ACC112 (cell line): ENCODE measurements at regions not wholly inside any gene's neighbourhood (a gene's known extent, or its start where the extent isn't known, plus 50 kb on each side); places are given as distances from the start of the nearest gene placed in this dataset.

Experiments used
- H2AFZ ChIP-seq: fragments of 200-600 bp; sonication (generic); one replicate; pipeline ENCODE4 v1.6.0; 2017; ENCODE audit warnings: antibody characterized with exemption, low read length; ENCODE audit not compliant: unreplicated experiment
- H3K27ac ChIP-seq: fragments of 200-600 bp; sonication (generic); 2 replicates; pipeline ENCODE4 v1.5.1; 2014; ENCODE audit warnings: low read depth, mild to moderate bottlenecking, antibody characterized with exemption, low read length, moderate library complexity
- H3K27me3 ChIP-seq: fragments of 200-600 bp; sonication (generic); 2 replicates; pipeline ENCODE4 v1.6.1; 2014; ENCODE audit warnings: mild to moderate bottlenecking, antibody characterized with exemption, low read length, moderate library complexity, mixed read lengths; ENCODE audit not compliant: insufficient read depth
- H3K36me3 ChIP-seq: fragments of 200-600 bp; sonication (generic); 2 replicates; pipeline ENCODE4 v1.6.1; 2016; ENCODE audit warnings: mild to moderate bottlenecking, antibody characterized with exemption, low read length, moderate library complexity, mixed read lengths; ENCODE audit not compliant: insufficient read depth
- H3K4me1 ChIP-seq: fragments of 200-600 bp; sonication (generic); one replicate; pipeline ENCODE4 v1.6.1; 2016; ENCODE audit warnings: low read length, mixed read lengths; ENCODE audit not compliant: insufficient read depth, unreplicated experiment, control insufficient read depth
- H3K4me3 ChIP-seq: fragments of 200-600 bp; sonication (generic); 2 replicates; pipeline ENCODE4 v1.5.1; 2014; ENCODE audit warnings: mild to moderate bottlenecking, low read depth, low read length
- H3K79me2 ChIP-seq: fragments of 200-600 bp; sonication (generic); one replicate; pipeline ENCODE4 v1.6.0; 2016; ENCODE audit warnings: low read length; ENCODE audit not compliant: control insufficient read depth, unreplicated experiment, insufficient read depth

DNA sequence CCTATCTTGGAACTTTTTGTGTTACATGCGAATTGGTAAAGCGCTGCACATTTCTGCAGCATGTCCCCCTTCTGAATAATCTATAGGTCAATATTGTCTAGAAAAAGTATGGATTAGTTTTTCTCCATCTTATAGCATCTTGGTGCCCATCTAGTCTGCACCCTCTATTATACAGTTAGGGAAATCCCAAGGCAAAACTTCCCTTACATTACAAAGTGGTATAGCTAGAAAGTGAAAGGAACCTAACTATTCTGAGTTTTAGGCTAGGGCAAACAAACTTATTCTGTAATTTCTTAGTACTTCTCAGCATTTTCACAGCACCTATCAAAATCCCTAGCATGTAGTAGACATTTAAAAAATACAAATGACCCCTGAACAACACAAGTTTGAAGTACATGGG is 133.5 kb upstream of the CCDC28A start:
- H3K4me1 ChIP-seq: peaks cover 7% of the 10 kb centered on the region
- no peak overlapping the region for H2AFZ ChIP-seq
- no peaks in the 10 kb centered on the region for H3K27me3 ChIP-seq
- no peaks in the 10 kb centered on the region for H3K36me3 ChIP-seq
- H3K4me3 ChIP-seq: no peak overlapping the region
- H3K27ac ChIP-seq: no peak overlapping the region
- H3K79me2 ChIP-seq: peaks cover 6% of the 10 kb centered on the region

DNA sequence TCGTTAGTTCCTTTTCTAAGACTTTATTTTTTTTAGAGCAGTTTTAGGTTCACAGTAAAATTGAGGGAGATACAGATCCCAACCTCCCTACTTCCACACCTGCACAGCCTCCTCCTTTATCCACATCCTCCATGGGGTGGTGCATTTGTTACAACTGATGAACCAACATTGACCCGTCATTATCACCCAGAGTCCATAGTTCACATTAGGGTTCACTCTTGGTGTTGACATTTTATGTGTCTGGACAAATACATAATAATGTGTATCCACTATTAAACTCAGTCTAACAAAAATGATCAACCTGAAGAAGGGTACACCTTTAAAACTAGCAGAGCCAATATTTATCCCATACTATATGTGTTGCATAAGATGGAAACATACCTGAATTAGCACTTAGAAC is 130.4 kb upstream of the CCDC28A start:
- H3K4me3 ChIP-seq: no peak overlapping the region
- peaks cover 4% of the 10 kb centered on the region for H3K79me2 ChIP-seq
- H3K36me3 ChIP-seq: no peaks in the 10 kb centered on the region
- peaks cover 18% of the 10 kb centered on the region for H3K4me1 ChIP-seq
- no peak overlapping the region for H3K27ac ChIP-seq
- no peak overlapping the region for H2AFZ ChIP-seq
- no peaks in the 10 kb centered on the region for H3K27me3 ChIP-seq

DNA sequence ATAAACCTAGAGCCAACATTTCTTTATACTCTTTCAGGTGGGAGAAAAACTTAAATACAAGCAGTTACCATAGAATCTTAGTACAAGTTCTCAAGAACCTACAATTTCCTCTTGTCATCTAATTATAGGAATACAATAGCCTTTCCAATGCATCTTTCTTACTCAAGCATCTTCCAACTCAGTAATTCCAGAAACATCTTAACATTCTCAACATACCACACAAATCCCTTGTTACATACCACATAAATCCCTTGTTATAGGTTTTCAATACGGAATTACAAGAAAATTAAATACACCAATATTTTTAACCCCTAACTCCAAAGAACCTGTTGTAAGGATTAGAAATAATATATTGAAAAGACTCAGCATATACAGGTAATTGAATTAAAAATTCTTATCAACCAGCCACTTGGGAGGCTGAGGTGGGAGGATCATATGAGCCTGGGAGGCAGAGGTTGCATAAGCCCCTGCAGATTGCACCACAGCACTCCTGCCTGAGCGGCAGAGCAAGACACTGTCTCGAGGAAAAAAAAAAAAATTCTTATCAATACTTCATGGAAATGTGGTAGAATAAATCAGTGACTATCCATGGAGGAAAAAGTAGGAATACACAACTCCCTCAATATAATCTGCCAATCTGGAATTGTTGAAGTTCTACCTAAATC is 127.5 kb upstream of the CCDC28A start:
- Histone ChIP-seq H3K79me2 (no peaks in the 10 kb centered on the region), H3K4me3 (no peak overlapping the region; the same call in 1 of the 2 replicates), H3K27me3 (no peaks in the 10 kb centered on the region), H3K4me1 (peaks cover 12% of the 10 kb centered on the region), H2AFZ (no peak overlapping the region), H3K27ac (peak overlapping the region; percentile 75), H3K36me3 (no peaks in the 10 kb centered on the region)

DNA sequence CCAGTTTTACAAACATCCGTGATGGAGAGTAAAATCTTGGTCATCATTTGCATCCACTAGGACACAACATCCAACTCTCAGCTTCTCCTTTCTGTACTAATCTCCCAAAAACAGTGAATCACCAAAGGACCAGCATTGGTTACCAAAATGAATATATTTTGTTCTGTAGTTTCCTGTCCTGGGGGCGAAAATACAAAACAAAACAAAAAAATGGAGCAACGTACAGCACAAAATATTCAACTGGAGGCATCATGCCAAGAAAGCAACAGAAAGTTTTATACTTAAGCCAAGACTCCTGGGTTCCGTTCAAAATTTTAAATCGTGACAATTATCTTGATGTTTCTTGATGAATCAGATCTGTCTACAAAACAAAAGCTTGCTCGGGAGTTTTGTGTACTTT is 126.6 kb upstream of the CCDC28A start:
- Histone ChIP-seq H3K4me3 (peak overlapping the region; percentile 61), H2AFZ (peak overlapping the region; percentile 26), H3K36me3 (no peaks in the 10 kb centered on the region), H3K27me3 (no peaks in the 10 kb centered on the region), H3K79me2 (no peaks in the 10 kb centered on the region), H3K27ac (peak overlapping the region; percentile 75), H3K4me1 (peaks cover 12% of the 10 kb centered on the region)

DNA sequence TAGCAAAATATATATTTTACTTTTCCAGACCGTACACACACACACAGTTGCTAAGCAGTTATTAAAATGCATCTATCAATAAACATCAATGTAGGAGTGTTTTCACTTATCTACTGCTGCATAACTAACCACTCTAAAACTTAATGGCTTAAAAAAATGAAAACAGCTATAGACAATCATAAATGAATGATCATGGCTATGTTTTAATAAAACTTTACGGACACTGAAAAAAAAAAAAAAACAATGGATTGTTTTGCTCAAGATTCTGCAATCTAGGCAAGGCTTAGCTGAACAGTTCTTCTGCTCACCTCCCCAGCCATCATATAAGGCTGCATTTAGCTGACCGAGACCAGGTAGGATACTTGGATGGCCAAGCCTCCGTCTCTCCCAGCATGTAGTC is 125.4 kb upstream of the CCDC28A start:
- H3K4me1 ChIP-seq: peaks cover 12% of the 10 kb centered on the region
- H3K4me3 ChIP-seq: no peak overlapping the region
- H3K27ac ChIP-seq: no peak overlapping the region
- no peaks in the 10 kb centered on the region for H3K36me3 ChIP-seq
- H3K79me2 ChIP-seq: no peaks in the 10 kb centered on the region
- no peaks in the 10 kb centered on the region for H3K27me3 ChIP-seq
- no peak overlapping the region for H2AFZ ChIP-seq

DNA sequence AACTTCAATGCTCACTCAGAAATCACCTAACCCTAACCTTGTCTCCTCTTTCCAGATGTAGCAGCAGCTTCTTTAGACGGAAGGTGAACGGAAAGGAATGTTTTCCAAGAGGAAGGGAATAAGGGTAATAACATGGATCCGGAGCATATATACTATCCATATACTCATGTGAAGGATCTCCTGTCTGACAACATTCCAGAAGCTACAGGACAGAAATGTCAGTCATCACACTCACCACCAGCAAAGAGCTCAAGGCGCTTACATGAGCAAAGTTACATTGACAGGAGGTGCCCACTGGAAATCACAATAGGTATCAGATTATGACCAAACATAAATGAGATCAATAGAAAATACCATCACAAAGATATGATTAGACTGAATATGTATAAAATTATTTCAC is 122.1 kb upstream of the CCDC28A start:
- Histone ChIP-seq H3K27me3 (no peaks in the 10 kb centered on the region), H3K36me3 (no peaks in the 10 kb centered on the region), H3K79me2 (peaks cover 5% of the 10 kb centered on the region), H3K4me1 (peaks cover 33% of the 10 kb centered on the region), H3K27ac (no peak overlapping the region), H3K4me3 (no peak overlapping the region), H2AFZ (no peak overlapping the region)

DNA sequence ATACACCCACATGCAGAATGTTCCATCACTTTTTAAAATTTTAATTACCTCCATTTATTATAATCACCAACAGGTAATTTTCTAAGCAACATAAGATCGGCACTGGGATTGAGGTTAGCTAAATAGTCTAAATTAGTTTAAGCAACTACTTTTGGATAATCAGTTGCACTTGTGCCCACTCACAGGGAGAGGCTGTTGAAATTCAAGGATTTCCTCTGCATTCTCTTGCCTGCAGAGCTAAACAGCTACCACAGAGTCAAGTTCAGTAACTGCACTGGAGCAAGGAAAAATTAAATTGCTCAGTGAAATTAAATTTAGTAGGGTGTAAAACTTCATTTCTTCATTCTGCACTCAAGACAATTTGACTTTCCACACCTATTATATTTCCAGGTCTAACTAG is 120.7 kb upstream of the CCDC28A start:
- Histone ChIP-seq H3K27ac (no peak overlapping the region), H3K79me2 (peaks cover 5% of the 10 kb centered on the region), H3K36me3 (no peaks in the 10 kb centered on the region), H2AFZ (no peak overlapping the region), H3K4me1 (peaks cover 29% of the 10 kb centered on the region), H3K27me3 (no peaks in the 10 kb centered on the region), H3K4me3 (no peak overlapping the region)

DNA sequence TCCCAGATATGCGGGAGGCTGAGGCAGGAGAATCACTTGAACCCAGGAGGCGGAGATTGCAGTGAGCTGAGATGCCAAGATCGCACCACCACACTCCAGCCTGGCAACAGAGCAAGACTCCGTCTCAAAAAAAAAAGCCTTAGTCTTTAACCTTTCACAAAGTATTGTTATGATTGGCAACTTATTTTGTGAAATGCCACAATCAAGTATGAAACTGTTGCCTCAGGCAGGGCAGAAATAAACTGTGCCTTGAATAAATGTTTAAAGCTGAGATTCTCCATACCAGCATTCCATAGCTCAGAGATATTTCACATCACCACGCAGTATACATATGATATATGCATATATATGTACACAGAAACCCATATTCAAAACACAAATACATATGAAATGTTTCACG is 120.1 kb upstream of the CCDC28A start:
- peak overlapping the region; percentile 40; the same call in 1 of the 2 replicates for H3K4me3 ChIP-seq
- H3K36me3 ChIP-seq: no peaks in the 10 kb centered on the region
- H2AFZ ChIP-seq: no peak overlapping the region
- no peaks in the 10 kb centered on the region for H3K27me3 ChIP-seq
- peaks cover 29% of the 10 kb centered on the region for H3K4me1 ChIP-seq
- peaks cover 7% of the 10 kb centered on the region for H3K79me2 ChIP-seq
- H3K27ac ChIP-seq: no peak overlapping the region

DNA sequence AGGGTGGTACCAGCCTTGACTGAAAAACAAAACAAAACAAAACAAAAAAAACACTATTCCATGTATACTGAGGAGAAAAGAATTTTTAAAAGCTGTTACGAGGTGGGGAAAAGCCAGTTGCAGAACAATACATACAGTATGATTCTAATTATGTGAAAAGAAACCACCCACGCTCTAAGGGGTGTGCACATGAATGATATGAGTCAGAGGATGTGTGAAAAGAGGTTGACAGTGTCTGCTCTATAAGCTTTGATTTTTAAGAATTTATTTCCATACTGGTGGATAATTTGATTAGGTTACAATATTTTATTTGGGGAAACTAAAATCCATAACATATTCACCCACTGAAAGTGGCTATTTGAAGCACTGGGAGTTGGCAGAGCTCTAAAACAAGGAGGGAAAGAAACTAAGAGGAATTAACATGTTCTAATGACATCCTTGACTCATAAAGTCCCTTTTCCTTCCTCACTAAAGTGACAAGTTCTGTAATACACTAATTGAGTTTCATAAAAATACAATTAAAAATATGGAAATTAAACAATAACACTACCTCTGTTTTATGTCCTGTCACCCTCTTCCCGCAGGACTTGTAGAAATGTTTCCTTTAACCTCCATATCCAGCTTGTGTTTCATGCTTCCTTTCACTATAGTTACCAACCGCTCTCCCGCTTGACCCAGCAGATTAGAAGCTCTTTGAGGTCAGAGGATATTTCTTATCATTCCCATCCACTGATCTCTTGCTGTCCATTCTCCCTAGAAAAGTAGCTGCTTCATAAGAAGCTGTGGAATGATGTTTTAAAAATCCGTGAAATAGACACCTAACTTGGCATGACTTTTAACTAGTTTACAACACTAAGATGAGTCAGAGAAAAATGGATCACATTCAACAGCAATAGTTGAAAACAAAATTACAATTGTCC is 118.6 kb upstream of the CCDC28A start:
- Histone ChIP-seq H3K27ac (peak overlapping the region; percentile 42), H3K27me3 (no peaks in the 10 kb centered on the region), H3K79me2 (peaks cover 9% of the 10 kb centered on the region), H3K4me3 (peak overlapping the region; percentile 62), H3K4me1 (peaks cover 29% of the 10 kb centered on the region), H3K36me3 (no peaks in the 10 kb centered on the region), H2AFZ (peak overlapping the region; percentile 63)

DNA sequence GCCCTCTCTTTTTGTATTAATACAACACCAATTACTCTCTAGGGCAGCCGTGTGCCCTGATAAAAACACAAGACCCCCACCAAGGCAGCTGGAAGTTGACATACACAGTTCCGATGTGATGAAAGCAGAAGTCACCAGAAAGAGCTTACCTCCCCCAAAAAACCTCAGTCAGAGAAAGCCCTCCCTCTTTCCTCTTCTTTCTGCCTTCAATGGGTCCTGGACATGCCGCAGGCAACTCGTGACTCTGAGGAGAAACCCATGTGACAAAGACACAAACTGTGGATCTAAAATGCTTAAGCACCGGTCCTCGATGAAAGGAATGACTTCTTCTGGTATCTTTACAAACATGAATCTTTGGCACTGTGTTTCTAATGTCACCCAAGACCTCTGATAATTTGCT is 117.7 kb upstream of the CCDC28A start:
- Histone ChIP-seq H3K4me1 (peaks cover 29% of the 10 kb centered on the region), H3K36me3 (no peaks in the 10 kb centered on the region), H3K79me2 (peaks cover 9% of the 10 kb centered on the region), H3K27ac (peak overlapping the region; percentile 42; the same call in 1 of the 2 replicates), H3K4me3 (peak overlapping the region; percentile 62; the same call in 1 of the 2 replicates), H3K27me3 (no peaks in the 10 kb centered on the region), H2AFZ (no peak overlapping the region)
